ENCODE measurements at regions not wholly inside any gene's neighbourhood (a gene's known extent, or its start where the extent isn't known, plus 50 kb on each side); places are given as distances from the start of the nearest gene placed in this dataset.

DNA sequence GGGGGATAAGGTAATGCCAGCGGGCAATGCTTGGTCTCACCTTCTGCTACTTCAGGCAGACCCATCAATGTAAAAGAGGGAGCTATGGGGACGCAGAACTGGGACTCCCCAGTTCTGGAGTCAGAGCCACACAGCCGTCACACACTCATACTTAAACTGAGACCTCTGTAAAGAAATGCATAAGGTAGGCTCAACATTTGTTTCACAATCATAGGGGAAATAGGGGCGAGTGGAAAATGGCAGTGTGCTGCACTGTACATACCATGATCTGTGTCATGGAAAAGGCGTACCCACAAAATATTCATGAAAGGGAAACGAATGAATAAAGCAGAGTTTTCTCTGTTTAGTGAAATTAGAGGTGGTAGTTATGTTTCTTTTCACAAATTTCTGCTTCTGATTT lies 318.0 kb upstream of the NPVF start:
- Histone ChIP-seq H2AFZ (ENCODE audit: low read depth, low read length, poor library complexity, severe bottlenecking) (no peak overlapping the region), H3K4me3 (replicated peaks in 1 of 2; ENCODE audit: low read depth in 1 of 2, low read length in 2 of 2) (no peak overlapping the region), H4K20me1 (ENCODE audit: insufficient read depth) (no peaks in the 10 kb centered on the region), H3K36me3 (ENCODE audit: control insufficient read depth in 1 of 2, insufficient read depth in 2 of 2, low read length in 2 of 2) (no peaks in the 10 kb centered on the region), H3K79me2 (ENCODE audit: insufficient read depth, low read length) (no peaks in the 10 kb centered on the region), H3K9ac (ENCODE audit: low read length) (no peak overlapping the region), H3K4me2 (ENCODE audit: low read length) (no peak overlapping the region), H3K27me3 (ENCODE audit: insufficient read depth, low read length) (peaks cover 72% of the 10 kb centered on the region), H3K27ac (ENCODE audit: low read depth, low read length) (no peak overlapping the region), H3K9me3 (ENCODE audit: control insufficient read depth in 1 of 2, insufficient read depth in 1 of 2, low read depth in 1 of 2, low read length in 2 of 2) (no peaks in the 10 kb centered on the region), H3K4me1 (ENCODE audit: control insufficient read depth in 1 of 2, insufficient read depth in 2 of 2, low read length in 2 of 2) (no peaks in the 10 kb centered on the region), H3K9me2 (ENCODE audit: insufficient read depth) (no peaks in the 10 kb centered on the region)
- BruUV-seq (replicated peaks): no TSS peak
- ATAC-seq (no peak), DNase-seq (ENCODE audit: low read depth, low spot score) (no peak)
- no peak for TF ChIP-seq EZH2phosphoT487 (IDR thresholded peaks at IDR 0.05; ENCODE audit: borderline replicate concordance)
- TF ChIP-seq CBX3 (IDR thresholded peaks at IDR 0.05; ENCODE audit: low read depth): no peak
- TF ChIP-seq SRF (IDR thresholded peaks at IDR 0.05; ENCODE audit: low read depth): no peak
- no peak for TF ChIP-seq EGR1 (IDR thresholded peaks at IDR 0.05; ENCODE audit: low read depth)
- no peak for TF ChIP-seq TCF7L2 (IDR thresholded peaks at IDR 0.05; ENCODE audit: borderline replicate concordance, extremely low read depth, insufficient read depth, insufficient read length)
- TF ChIP-seq, protein P1, sequence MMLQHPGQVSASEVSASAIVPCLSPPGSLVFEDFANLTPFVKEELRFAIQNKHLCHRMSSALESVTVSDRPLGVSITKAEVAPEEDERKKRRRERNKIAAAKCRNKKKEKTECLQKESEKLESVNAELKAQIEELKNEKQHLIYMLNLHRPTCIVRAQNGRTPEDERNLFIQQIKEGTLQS (IDR thresholded peaks at IDR 0.05): no peak
- TF ChIP-seq, protein P2, sequence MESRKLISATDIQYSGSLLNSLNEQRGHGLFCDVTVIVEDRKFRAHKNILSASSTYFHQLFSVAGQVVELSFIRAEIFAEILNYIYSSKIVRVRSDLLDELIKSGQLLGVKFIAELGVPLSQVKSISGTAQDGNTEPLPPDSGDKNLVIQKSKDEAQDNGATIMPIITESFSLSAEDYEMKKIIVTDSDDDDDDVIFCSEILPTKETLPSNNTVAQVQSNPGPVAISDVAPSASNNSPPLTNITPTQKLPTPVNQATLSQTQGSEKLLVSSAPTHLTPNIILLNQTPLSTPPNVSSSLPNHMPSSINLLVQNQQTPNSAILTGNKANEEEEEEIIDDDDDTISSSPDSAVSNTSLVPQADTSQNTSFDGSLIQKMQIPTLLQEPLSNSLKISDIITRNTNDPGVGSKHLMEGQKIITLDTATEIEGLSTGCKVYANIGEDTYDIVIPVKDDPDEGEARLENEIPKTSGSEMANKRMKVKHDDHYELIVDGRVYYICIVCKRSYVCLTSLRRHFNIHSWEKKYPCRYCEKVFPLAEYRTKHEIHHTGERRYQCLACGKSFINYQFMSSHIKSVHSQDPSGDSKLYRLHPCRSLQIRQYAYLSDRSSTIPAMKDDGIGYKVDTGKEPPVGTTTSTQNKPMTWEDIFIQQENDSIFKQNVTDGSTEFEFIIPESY (IDR thresholded peaks at IDR 0.05; ENCODE audit: extremely low read depth, insufficient replicate concordance, low read length): no peak
- TF ChIP-seq POLR2AphosphoS5 (IDR thresholded peaks at IDR 0.05; ENCODE audit: low read depth, low read length): no peak
- TF ChIP-seq, protein P3, sequence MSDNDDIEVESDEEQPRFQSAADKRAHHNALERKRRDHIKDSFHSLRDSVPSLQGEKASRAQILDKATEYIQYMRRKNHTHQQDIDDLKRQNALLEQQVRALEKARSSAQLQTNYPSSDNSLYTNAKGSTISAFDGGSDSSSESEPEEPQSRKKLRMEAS (IDR thresholded peaks at IDR 0.05): no peak
- TF ChIP-seq EZH2 (IDR thresholded peaks at IDR 0.05): no peak
- no peak for TF ChIP-seq YY1 (IDR thresholded peaks at IDR 0.05; ENCODE audit: extremely low read depth, insufficient replicate concordance, low read depth, low read length)
- TF ChIP-seq ZNF274 (IDR thresholded peaks at IDR 0.05; ENCODE audit: low read depth, low read length): no peak
- TF ChIP-seq CEBPB (IDR thresholded peaks at IDR 0.05; ENCODE audit: low read depth): no peak
- no peak for TF ChIP-seq POLR2A (IDR thresholded peaks at IDR 0.05; ENCODE audit: borderline replicate concordance, extremely low read depth, insufficient read depth, insufficient read length)
- TF ChIP-seq JUND (IDR thresholded peaks at IDR 0.05): no peak
- TF ChIP-seq, protein P4, sequence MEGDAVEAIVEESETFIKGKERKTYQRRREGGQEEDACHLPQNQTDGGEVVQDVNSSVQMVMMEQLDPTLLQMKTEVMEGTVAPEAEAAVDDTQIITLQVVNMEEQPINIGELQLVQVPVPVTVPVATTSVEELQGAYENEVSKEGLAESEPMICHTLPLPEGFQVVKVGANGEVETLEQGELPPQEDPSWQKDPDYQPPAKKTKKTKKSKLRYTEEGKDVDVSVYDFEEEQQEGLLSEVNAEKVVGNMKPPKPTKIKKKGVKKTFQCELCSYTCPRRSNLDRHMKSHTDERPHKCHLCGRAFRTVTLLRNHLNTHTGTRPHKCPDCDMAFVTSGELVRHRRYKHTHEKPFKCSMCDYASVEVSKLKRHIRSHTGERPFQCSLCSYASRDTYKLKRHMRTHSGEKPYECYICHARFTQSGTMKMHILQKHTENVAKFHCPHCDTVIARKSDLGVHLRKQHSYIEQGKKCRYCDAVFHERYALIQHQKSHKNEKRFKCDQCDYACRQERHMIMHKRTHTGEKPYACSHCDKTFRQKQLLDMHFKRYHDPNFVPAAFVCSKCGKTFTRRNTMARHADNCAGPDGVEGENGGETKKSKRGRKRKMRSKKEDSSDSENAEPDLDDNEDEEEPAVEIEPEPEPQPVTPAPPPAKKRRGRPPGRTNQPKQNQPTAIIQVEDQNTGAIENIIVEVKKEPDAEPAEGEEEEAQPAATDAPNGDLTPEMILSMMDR (IDR thresholded peaks at IDR 0.05 in 2 of 3, conservative IDR thresholded peaks at IDR 0.05 in 1 of 3; ENCODE audit: borderline replicate concordance in 1 of 3, insufficient read depth in 1 of 3, low read depth in 2 of 3, low read length in 2 of 3): no peak
- CTCF ChIA-PET: no interaction called here
- intact Hi-C loops (cut with micrococcal nuclease): no loop called here
- POLR2A ChIA-PET: no interaction called here
- RAD21 ChIA-PET (ENCODE audit: low non-redundant PET in 1 of 2, low total read pairs in 2 of 2, uncharacterized antibody in 2 of 2, unreplicated experiment in 2 of 2): no interaction called here

Measured in HCT116 (cell line).